Stimulated activated CD8-positive, alpha-beta memory T cell treated with anti-CD3 and anti-CD28 coated beads, Interleukin-7, amount 100 ng/mL, for 4 hours (primary cell): ENCODE measurements at regions not wholly inside any gene's neighbourhood (a gene's known extent, or its start where the extent isn't known, plus 50 kb on each side); places are given as distances from the start of the nearest gene placed in this dataset.

Source experiments
- DNase-seq, 2 donors: peaks; one replicate each; pipeline ENCODE4 v3.0.0-alpha.2; 2020; ENCODE audit warnings: low read depth in 2 of 2

- no peak for DNase-seq
These were observed 120.6 kb downstream of the CD47 start for GRCh38 chr3:107969994-107970819.

- no peak for DNase-seq
These were observed 121.3 kb downstream of the CD47 start for GRCh38 chr3:107969525-107969924.

- no peak for DNase-seq
These were observed 124.6 kb downstream of the CD47 start for GRCh38 chr3:107966276-107966675.

- no peak for DNase-seq
These were observed 125.6 kb downstream of the CD47 start for GRCh38 chr3:107965136-107965655.

GRCh38 chr3:107963581-107963980, 127.2 kb downstream of the CD47 start:
- no peak for DNase-seq

GRCh38 chr3:107962946-107963345, 127.9 kb downstream of the CD47 start:
- no peak for DNase-seq

- no peak for DNase-seq
These were observed 128.8 kb downstream of the CD47 start for GRCh38 chr3:107962037-107962436.

- no peak for DNase-seq
These were observed 131.2 kb downstream of the CD47 start for GRCh38 chr3:107959550-107960154.

- DNase-seq = no peak
These were observed 132.7 kb downstream of the CD47 start for GRCh38 chr3:107958146-107958545.

GRCh38 chr3:107956991-107957900, 133.6 kb downstream of the CD47 start:
- DNase-seq = no peak

GRCh38 chr3:107954845-107955244, 136.0 kb downstream of the CD47 start:
- no peak for DNase-seq

GRCh38 chr3:107953722-107954121, 137.1 kb downstream of the CD47 start:
- no peak for DNase-seq

- no peak for DNase-seq
These were observed 139.7 kb downstream of the CD47 start for GRCh38 chr3:107951126-107951525.

- no peak for DNase-seq
These were observed 140.4 kb downstream of the CD47 start for GRCh38 chr3:107950417-107950816.

GRCh38 chr3:107949394-107949970, 141.3 kb downstream of the CD47 start:
- DNase-seq = no peak

- DNase-seq = no peak
These were observed 143.6 kb downstream of the CD47 start for GRCh38 chr3:107947203-107947602.

- DNase-seq = no peak
These were observed 144.1 kb downstream of the CD47 start for GRCh38 chr3:107946700-107947099.

GRCh38 chr3:107945417-107946094, 145.3 kb downstream of the CD47 start:
- DNase-seq = no peak

GRCh38 chr3:107943786-107944523, 146.9 kb downstream of the CD47 start:
- no peak for DNase-seq

- no peak for DNase-seq
These were observed 147.7 kb downstream of the CD47 start for GRCh38 chr3:107942951-107943749.
